ENCODE measurements at regions not wholly inside any gene's neighbourhood (a gene's known extent, or its start where the extent isn't known, plus 50 kb on each side); places are given as distances from the start of the nearest gene placed in this dataset.

GRCh38 chr16:59754854-59755253 is 1020.7 kb upstream of the GOT2 start:
- no peak for DNase-seq

- DNase-seq = no peak
Observed at GRCh38 chr16:59749662-59750336, 1015.7 kb upstream of the GOT2 start.

DNA sequence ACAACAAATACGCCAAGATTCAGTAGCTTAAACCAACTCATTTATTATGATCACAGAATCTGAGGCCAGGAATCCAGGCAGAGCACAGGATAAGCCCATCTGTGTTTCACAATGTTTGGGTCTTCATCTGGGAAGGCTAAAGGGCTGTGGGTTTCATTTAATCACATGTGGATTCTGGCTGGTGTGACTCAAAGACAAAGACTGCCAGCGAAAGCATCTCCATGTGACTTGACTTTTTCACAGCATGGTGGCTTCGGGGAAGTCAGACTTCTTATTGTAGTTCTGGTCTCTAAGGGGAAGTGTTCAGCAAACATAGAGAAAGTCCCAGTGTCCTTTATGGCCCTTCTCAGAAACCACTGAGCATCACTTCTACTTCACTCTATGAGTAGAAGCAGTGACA is 1014.4 kb upstream of the GOT2 start:
- no peak for DNase-seq

- DNase-seq = no peak
Observed at GRCh38 chr16:59743504-59743903, 1009.4 kb upstream of the GOT2 start.

- no peak for DNase-seq
Observed at GRCh38 chr16:59740858-59741257, 1006.7 kb upstream of the GOT2 start.

- DNase-seq = no peak
Observed at GRCh38 chr16:59737274-59737673, 1003.2 kb upstream of the GOT2 start.

DNA sequence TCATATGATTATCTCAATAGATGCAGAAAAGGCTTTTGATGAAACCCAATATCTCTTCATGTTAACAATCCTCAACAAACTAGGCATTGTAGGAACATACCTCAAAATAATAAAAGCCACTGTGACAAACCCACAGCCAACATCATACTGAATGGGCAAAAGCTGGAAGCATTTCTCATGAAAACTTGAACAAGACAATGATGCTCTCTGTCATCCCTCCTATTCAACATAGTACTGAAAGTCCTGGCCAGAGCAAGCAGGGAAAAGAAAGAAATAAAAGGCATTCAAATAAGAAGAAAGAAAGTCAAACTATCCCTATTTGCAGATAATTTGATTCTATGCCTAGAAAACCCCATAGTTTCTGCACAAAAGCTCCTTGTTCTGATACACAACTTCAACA is 999.2 kb upstream of the GOT2 start:
- no peak for DNase-seq

- DNase-seq = no peak
Observed at GRCh38 chr16:59729613-59730012, 995.5 kb upstream of the GOT2 start.

DNA sequence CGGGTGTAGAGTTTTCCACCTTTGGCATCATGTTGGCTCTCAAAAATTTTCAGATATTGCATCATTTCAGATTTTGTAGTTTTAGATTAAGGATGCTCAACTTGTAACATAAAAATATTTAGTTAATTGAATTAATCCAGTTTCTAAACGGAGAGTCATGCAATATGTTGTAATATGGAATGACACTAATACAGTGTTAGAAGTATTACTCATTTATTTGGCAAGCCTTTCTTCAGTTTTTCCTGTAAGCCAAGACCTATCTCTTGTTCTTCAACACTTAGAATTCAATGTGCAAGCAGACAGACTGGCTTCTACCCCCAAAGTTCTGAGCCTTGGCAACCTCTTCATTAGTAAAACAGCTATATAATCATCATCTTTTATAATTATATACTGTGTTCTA is 985.0 kb upstream of the GOT2 start:
- no peak for DNase-seq

GRCh38 chr16:59707436-59708226 is 973.5 kb upstream of the GOT2 start:
- no peak for DNase-seq

DNA sequence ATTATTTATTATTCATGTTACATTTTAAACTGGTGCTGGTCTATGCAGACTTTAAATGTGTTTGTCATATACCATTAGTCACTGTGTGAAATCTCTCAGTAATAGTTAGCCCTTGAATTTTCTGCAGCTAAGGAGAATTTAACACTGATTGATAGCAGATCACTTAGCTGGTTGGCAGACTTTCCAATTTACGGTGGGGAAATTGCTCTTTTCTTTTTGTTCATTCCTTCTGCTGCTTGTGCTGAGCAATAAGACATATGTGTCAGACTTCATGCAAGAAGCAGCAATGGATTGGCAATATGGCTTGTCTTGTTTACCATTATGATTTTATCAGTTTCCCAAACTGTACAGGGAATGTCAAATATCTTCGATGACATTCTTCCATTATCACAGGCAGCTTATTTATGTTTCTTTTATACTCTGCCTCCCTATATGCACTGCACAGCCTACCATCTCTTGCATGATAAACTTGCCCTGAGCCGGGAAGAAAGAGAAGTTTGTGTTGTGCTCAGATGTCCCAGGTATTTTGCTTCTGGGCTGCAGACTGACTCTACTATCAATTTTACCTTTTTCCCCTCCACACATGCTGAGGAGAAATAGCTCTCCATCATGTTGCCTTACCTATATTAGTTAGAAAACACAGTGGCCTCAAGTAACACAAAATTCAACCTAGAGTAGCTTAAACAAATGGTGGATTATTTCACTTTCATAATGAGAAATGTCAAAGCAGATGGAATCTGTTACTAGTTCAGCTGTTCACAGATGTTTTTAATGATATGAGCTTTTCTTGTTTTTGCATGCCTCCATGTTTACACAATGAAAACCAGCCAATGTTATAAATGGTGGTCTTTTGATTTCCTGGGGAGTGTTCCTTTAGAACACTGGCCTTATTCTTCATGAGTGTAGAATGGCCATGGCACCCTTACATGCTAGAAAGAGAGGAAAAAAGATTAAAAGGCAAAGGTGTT is 968.1 kb upstream of the GOT2 start:
- no peak for DNase-seq

- no peak for DNase-seq
Observed at GRCh38 chr16:59699786-59700185, 965.7 kb upstream of the GOT2 start.

GRCh38 chr16:59698346-59699020 is 964.4 kb upstream of the GOT2 start:
- no peak for DNase-seq

- no peak for DNase-seq
Observed at GRCh38 chr16:59697761-59698160, 963.6 kb upstream of the GOT2 start.

DNA sequence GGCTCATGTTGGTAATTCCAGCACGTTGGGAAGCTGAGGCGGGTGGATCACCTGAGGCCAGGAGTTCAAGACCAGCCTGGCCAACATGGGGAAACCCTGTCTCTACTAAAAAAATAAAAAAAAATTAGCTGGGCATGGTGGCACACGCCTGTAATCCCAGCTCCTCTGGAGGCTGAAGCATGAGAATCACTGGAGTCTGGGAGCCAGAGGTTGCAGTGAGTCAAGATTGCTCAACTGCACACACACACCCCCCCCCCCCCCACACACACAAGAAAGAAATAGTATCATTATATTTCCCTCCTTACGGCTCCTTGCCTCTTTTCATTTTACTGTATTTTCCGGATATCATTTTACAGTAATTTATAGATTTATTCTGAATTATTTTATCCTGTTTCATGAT is 963.1 kb upstream of the GOT2 start:
- DNase-seq = no peak

DNA sequence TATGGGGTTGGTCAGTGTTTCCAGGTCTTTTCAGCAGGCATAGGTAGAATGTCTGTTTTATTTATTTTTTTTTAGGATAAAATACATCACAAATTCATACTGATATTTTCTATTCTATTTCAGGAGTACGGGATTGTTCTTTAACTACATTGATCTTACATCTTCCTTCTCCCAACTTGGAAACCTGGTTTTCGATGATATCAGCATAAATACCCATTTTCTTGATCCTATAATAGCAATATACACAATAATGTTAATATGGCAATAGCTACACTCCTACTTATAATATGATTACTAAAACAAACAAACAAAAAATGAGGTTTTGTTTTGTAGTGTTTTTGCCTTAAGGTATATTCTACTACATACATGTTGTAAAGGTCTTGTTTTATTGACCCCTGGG is 962.4 kb upstream of the GOT2 start:
- no peak for DNase-seq

DNA sequence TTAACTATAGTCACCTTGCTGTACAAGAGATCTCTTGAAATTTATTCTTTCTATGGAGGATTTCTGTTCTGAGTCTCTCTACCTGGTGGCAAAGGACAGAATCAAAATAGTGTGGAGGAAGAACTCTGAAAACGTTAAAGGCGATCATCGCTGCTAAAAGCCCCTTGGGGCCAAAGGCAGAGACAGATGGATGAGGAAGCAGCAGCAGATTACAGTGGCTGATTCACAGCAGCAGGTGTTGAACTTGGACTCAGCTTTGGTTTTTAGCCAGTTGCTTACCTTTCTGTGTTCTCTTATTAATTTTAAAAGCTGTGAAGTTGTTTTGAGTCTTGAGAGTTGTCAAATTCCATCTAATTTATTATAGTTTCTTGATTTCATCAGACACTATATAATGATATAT is 956.1 kb upstream of the GOT2 start:
- no peak for DNase-seq

DNA sequence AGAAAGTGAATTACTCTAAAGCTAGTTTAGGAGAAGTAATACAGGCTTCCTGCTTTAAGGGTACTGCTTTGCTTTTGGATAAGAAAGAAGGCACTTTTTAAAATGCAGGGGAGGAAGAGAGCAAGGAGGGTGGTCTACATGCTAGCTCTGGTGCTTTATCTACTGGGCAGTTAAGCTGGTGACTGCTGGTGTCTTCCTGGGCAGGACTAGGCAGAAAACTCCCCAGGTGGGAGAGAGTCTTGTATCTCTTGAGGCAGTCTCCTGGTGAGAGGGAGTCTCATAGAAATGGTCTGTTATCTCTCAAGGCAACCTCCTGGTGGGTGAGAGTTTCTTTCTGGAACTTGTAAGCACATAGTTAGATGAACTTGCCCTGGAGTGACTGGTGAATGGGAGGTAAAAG is 953.9 kb upstream of the GOT2 start:
- DNase-seq = no peak

DNA sequence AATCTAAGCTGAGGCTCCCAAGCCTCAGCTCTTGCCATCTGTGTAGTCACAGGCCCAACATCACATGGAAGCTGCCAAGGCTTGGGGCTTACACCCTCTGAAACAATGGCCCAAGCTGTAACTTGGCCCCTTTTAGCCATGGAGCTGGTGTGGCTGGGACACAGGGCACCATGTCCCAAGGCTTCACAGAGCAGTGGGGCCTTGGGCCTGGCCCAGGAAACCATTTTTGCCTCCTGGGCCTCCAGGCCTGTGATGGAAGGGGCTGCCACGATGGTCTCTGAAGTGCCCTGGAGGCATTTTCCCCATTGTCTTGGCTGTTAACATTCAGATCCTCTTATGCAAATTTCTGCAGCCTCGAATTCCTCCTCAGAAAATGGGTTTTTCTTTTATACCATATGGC is 952.3 kb upstream of the GOT2 start:
- DNase-seq = no peak

- DNase-seq = no peak
Observed at GRCh38 chr16:59684911-59685310, 950.8 kb upstream of the GOT2 start.

- DNase-seq = no peak
Observed at GRCh38 chr16:59683709-59684108, 949.6 kb upstream of the GOT2 start.

GRCh38 chr16:59665618-59666220 is 931.6 kb upstream of the GOT2 start:
- DNase-seq = no peak

GRCh38 chr16:59658572-59658971 is 924.5 kb upstream of the GOT2 start:
- DNase-seq = no peak

Data from RPMI8226 (cell line).